ENCODE measurements at regions not wholly inside any gene's neighbourhood (a gene's known extent, or its start where the extent isn't known, plus 50 kb on each side); places are given as distances from the start of the nearest gene placed in this dataset.

DNA sequence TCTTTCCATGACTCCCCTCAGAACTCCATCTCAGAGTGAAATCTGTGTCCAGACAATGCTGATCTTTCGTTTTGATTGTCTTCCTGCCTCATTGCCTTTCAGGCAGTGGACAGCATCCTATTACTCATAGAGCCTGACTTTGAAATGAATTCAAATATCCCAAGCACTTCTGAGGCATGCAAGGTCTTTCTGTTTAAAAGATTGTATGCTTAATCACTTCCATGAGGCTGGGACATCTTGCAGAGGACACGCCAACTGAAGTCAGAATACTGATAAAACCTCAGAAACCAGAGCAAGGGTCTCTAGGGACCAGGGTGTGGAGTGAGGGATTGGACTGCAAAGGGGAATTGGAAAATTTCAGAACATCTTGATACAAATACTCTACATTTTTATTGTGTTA, 836.5 kb upstream of the ID2 start:
- DNase-seq = peak; percentile 80
- H3K27ac Mint-ChIP-seq = no peak overlapping the region
- TF ChIP-seq, protein P1, sequence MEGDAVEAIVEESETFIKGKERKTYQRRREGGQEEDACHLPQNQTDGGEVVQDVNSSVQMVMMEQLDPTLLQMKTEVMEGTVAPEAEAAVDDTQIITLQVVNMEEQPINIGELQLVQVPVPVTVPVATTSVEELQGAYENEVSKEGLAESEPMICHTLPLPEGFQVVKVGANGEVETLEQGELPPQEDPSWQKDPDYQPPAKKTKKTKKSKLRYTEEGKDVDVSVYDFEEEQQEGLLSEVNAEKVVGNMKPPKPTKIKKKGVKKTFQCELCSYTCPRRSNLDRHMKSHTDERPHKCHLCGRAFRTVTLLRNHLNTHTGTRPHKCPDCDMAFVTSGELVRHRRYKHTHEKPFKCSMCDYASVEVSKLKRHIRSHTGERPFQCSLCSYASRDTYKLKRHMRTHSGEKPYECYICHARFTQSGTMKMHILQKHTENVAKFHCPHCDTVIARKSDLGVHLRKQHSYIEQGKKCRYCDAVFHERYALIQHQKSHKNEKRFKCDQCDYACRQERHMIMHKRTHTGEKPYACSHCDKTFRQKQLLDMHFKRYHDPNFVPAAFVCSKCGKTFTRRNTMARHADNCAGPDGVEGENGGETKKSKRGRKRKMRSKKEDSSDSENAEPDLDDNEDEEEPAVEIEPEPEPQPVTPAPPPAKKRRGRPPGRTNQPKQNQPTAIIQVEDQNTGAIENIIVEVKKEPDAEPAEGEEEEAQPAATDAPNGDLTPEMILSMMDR (IDR thresholded peaks at IDR 0.05) = no peak
- H3K4me1 Mint-ChIP-seq (ENCODE audit: low read depth) = peaks cover 61% of the 10 kb centered on the region
- peak overlapping the region; percentile 4 for H3K4me3 Mint-ChIP-seq
- no peaks in the 10 kb centered on the region for H3K36me3 Mint-ChIP-seq (ENCODE audit: low read depth)
- no peaks in the 10 kb centered on the region; the same call in 1 of the 2 replicates for H3K9me3 Mint-ChIP-seq
- no peaks in the 10 kb centered on the region for H3K27me3 Mint-ChIP-seq (ENCODE audit: insufficient read depth)

DNA sequence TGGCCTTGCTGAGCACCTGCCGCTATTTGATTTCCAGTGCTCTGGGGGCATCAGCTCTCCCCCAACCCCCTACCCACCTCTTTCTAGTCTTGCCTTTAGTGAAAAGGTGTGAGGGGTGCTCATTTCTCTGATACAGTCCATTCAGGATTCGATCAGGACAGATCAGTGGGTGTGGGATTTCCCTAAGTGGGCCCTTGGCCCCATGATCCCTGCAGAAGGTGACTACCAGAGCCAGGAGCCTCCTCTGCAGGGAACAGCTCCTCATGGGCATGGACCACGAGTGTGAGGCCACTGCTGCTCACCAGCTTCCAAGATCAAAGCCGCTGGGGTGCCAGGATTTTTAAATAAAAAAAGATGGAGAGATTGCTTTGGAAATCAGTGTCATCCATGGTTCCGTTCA, 835.2 kb upstream of the ID2 start:
- Mint-ChIP-seq H3K9me3 (no peaks in the 10 kb centered on the region), H3K4me1 (ENCODE audit: low read depth) (peaks cover 51% of the 10 kb centered on the region), H3K4me3 (no peak overlapping the region), H3K27me3 (ENCODE audit: insufficient read depth) (no peaks in the 10 kb centered on the region), H3K36me3 (ENCODE audit: low read depth) (no peaks in the 10 kb centered on the region), H3K27ac (no peak overlapping the region)
- TF ChIP-seq, protein P1 (IDR thresholded peaks at IDR 0.05) = no peak
- DNase-seq = no peak

DNA sequence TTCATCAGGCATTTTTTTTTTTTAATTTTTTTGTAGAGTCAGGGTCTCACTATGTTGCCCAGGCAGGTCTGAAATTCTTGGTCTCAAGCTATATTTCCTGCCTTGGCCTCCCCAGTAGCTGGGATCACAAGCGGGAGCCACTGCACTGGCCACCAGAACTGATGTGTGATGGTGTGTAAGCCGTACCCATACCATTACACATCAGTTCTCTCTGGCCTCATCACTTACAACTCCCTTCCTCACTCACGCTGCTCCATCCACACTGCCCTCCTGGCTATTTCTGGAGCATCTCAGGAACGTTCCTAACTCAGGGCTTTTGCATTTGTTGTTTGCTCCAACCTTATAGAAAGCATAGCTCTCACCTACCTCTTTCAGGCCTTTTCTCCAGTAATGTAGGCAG, 834.5 kb upstream of the ID2 start:
- peak overlapping the region; percentile 16; the same call in 1 of the 2 replicates for H3K27ac Mint-ChIP-seq
- peaks cover 46% of the 10 kb centered on the region for H3K4me1 Mint-ChIP-seq (ENCODE audit: low read depth)
- TF ChIP-seq, protein P1 (IDR thresholded peaks at IDR 0.05) = no peak
- no peak for DNase-seq
- peak overlapping the region; percentile 19; the same call in 1 of the 2 replicates for H3K4me3 Mint-ChIP-seq
- H3K27me3 Mint-ChIP-seq (ENCODE audit: insufficient read depth) = no peaks in the 10 kb centered on the region
- no peaks in the 10 kb centered on the region for H3K9me3 Mint-ChIP-seq
- no peaks in the 10 kb centered on the region for H3K36me3 Mint-ChIP-seq (ENCODE audit: low read depth)

DNA sequence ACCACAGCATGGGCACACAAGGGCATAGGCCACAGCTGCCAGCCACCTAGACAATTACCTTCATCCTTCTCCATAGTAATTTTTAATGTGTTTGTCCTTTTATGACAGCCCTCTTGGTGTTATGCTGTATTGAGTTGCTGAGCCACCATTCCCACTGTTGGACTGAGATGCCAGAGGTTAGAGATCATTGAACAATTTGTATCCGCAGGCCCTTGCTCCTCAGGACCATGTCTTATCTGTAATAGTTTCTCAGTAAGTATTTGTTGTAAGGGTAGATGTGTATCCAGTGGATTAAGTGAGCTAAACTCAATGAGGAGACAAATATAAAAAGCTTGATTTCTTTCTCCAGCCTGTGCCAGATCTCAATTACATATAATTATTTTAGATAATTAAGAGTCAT, 832.8 kb upstream of the ID2 start:
- Mint-ChIP-seq H3K9me3 (no peaks in the 10 kb centered on the region), H3K27me3 (ENCODE audit: insufficient read depth) (no peaks in the 10 kb centered on the region; the same call in 1 of the 2 replicates), H3K27ac (no peak overlapping the region), H3K36me3 (ENCODE audit: low read depth) (no peaks in the 10 kb centered on the region), H3K4me3 (no peak overlapping the region), H3K4me1 (ENCODE audit: low read depth) (peaks cover 46% of the 10 kb centered on the region)
- TF ChIP-seq, protein P1 (IDR thresholded peaks at IDR 0.05) = no peak
- no peak for DNase-seq

DNA sequence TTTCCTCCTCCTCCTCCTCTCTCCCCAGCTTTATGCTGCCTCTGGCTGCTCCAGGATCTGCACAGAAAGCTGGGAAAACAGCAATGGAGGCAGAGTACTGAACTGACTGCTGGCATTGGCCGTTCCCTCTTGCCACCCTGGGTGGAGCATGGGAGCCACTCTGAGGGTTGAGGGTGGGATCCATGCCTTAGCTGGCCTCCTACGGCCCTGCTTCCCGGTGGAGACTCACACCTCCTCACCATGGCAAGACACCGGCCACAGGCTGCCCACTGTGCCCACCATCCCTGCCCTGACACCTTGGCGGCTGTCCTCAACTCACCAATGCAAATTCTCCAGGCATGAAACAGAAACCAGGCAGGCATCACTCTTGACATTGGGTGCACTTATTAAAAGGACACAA, 832.3 kb upstream of the ID2 start:
- H3K4me3 Mint-ChIP-seq = no peak overlapping the region
- H3K36me3 Mint-ChIP-seq (ENCODE audit: low read depth) = no peaks in the 10 kb centered on the region
- H3K27me3 Mint-ChIP-seq (ENCODE audit: insufficient read depth) = no peaks in the 10 kb centered on the region; the same call in 1 of the 2 replicates
- peaks cover 42% of the 10 kb centered on the region for H3K4me1 Mint-ChIP-seq (ENCODE audit: low read depth)
- TF ChIP-seq, protein P1 (IDR thresholded peaks at IDR 0.05) = no peak
- DNase-seq = no peak
- no peak overlapping the region for H3K27ac Mint-ChIP-seq
- no peaks in the 10 kb centered on the region for H3K9me3 Mint-ChIP-seq

DNA sequence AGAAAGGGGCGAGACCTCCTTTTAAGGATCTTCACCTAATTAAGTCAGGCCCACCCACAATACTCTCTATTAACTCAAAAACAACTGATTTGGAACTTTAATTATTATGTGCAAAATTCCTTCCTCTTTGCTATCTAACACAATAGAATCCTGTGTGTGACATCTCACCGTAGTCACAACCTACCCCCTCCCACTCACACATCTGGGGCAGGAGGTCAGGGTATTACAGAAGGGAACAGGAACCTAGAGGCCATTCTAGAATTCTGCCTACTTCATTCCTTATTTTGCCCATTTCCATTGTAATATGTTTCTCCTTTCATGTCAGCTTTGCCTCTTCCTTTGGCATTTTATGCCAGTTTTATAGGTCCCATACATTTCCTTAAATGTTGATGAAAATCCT, 829.3 kb upstream of the ID2 start:
- Mint-ChIP-seq H3K4me1 (ENCODE audit: low read depth) (peaks cover 22% of the 10 kb centered on the region), H3K27me3 (ENCODE audit: insufficient read depth) (no peaks in the 10 kb centered on the region; the same call in none of the 2 replicates), H3K9me3 (no peaks in the 10 kb centered on the region), H3K4me3 (no peak overlapping the region), H3K36me3 (ENCODE audit: low read depth) (no peaks in the 10 kb centered on the region), H3K27ac (no peak overlapping the region)
- DNase-seq = no peak
- TF ChIP-seq, protein P1 (IDR thresholded peaks at IDR 0.05) = no peak

Measured in HFFc6 (cell line).